HG02840 (cell line): ENCODE measurements at regions not wholly inside any gene's neighbourhood (a gene's known extent, or its start where the extent isn't known, plus 50 kb on each side); places are given as distances from the start of the nearest gene placed in this dataset.

Source experiments
- ATAC-seq: cut with Tn5 transposase; IDR thresholded peaks from one replicate; pipeline ENCODE4 v1.9.1; 2021; ENCODE audit warnings: mild to moderate bottlenecking, moderate library complexity, moderate number of reproducible peaks; ENCODE audit not compliant: unreplicated experiment, low FRiP score

DNA sequence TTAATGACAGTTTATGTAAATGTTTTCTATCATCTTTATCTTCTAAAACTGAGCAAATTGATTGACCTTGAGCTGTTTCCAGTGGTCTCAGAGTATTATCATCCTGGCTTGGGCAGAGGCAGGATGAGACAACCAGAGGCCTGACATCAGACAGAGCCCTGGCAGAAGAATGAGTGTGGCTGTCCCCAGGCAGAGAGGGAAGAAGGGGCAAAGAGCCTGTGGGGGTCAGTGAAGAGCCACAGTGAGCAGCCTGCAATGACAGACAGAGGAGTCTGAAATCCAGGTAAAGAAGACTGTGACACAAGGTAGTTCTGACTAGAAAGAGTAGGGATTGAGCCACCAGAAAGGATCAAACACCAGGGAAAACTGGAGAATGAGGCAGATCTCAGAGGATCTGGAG lies 182.4 kb upstream of the ARSJ start:
- ATAC-seq: no peak

- ATAC-seq: no peak
These were observed 183.6 kb upstream of the ARSJ start for GRCh38 chr4:114163051-114163450.

GRCh38 chr4:114173968-114174367 lies 194.5 kb upstream of the ARSJ start:
- ATAC-seq: no peak

GRCh38 chr4:114177628-114178027 lies 198.2 kb upstream of the ARSJ start:
- no peak for ATAC-seq

GRCh38 chr4:114178392-114178791 lies 198.9 kb upstream of the ARSJ start:
- no peak for ATAC-seq

DNA sequence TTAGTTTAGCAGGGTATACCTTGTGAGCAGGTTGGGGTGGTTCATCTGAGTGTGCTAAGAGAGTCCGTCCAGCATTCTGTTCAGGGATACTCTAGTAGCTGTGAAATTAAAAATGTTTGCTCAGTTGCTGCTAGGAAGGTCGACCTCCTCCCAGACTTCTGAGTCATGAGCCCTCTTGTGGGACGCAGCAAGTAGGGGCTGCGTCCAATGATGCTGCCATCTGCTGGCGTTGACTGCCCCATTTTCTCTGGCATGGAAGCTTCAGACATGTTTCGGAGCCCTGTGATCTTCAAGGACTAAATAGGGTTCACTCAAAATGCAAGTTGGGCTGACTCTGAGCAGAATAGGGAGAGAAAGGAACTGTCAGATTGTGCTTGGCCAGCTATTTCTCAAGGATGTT lies 201.0 kb upstream of the ARSJ start:
- ATAC-seq: no peak

DNA sequence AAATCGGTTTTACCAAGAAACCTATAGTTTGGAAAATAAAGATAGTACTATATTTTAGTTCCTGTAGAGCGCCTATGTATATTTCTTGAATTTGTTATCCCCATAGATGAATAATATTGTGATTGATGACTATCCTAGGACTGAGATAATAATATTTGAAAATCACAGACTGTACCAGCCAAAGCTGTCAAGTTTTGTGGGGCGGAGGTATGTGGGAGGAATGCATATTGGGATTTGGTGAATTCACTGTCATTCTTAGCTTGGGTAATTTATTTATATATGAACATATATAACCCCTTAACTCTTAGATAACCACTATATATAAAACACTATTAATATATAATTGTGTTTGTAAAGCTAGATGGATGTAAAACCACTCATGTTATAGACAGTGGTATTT lies 205.5 kb upstream of the ARSJ start:
- no peak for ATAC-seq

- ATAC-seq: no peak
These were observed 208.1 kb upstream of the ARSJ start for GRCh38 chr4:114187592-114187991.

DNA sequence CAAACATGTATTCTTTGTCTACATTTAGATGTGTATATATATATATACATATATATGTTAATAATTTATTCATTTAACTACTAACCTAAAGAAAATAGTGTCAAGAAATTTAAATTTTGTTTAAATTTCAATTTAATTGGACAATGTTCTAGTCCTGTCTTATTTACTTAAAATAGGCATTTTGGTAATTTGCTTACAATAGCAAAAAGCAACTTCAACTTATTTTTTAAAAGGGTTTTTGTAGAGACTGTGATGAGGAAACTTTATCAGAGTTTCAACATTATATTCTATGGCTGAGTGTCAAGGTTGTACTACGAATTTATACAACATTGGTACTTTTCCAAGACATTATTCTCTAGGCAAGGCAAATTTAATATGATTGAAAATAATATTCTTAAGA lies 212.0 kb upstream of the ARSJ start:
- ATAC-seq: no peak

- ATAC-seq: no peak
These were observed 213.4 kb upstream of the ARSJ start for GRCh38 chr4:114192854-114193253.

DNA sequence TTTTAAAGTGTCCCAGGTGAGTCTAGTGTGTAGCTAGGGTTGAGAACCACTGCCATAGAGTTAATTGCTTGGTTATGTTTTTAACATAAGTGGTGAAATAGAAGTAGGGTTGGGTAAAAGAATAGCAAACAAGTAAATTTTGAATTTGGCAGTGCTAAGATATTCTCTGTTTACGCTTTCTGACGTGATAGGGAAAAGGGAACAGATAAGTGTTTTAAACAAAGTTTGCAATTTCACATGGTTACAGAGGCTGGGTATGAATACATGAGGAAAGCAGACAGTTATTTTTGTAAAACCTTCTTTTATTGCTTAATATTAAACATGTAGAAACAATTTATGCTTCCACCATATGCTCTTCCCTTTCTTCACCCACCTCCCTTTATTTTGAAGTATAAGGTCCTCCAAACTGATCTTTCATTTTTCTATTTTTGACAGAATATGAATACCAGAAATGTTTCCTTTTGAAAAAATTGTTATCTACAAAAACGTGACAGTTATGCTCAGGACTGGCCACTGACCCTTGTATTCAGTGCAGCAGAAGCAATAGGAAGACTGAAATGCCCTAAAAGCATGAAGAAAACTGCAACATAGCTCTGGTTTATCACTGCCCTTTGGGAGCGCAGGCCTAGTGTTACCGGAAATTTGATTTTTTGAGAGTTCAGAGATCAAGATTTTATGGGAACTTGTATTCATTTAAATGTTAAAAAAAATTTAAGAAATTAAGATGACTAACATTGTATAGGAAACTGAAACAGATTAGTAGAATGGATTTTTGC lies 214.4 kb upstream of the ARSJ start:
- ATAC-seq: no peak

GRCh38 chr4:114196606-114197005 lies 217.2 kb upstream of the ARSJ start:
- ATAC-seq: no peak

DNA sequence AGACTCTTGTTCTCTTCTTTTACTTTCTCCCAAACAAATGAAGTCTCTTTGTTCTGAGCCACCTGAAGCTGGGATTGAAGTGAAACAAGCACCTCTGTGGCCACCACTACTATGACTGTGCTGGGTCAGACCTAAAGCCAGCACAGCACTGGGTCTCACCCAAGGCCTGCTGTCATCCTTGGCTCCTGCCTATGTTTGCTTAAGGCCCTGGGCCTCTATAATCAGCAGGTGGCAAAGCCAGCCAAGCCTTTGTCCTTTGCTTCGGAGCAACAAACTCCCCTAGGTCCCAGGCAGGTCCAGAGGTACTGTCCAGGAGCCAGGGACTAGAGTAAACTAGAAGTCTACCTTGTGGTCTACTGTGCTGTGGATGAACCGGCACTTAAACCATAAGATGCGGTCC lies 220.6 kb upstream of the ARSJ start:
- ATAC-seq: no peak

GRCh38 chr4:114205261-114205660 lies 225.8 kb upstream of the ARSJ start:
- ATAC-seq: no peak

- no peak for ATAC-seq
These were observed 229.2 kb upstream of the ARSJ start for GRCh38 chr4:114208574-114209151.

DNA sequence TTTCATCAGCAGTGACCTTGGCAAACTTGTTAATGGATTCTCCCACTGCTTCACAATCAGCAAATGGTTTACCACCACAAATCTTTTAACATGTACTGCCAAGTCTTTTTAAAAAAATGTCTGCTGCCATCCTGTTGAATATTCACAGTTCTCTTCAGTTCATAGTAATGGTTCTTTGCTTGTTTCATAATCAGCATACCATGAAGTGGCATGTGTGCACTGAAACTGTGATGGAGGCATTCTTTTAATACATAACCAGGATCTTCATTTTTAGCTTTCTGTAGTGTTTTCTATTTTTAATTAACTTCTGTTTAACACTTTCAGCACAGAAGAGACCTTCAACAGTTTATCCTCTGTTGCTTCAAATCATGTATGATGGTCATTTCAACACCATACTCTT lies 230.1 kb upstream of the ARSJ start:
- ATAC-seq: no peak

GRCh38 chr4:114211556-114211955 lies 232.1 kb upstream of the ARSJ start:
- no peak for ATAC-seq

DNA sequence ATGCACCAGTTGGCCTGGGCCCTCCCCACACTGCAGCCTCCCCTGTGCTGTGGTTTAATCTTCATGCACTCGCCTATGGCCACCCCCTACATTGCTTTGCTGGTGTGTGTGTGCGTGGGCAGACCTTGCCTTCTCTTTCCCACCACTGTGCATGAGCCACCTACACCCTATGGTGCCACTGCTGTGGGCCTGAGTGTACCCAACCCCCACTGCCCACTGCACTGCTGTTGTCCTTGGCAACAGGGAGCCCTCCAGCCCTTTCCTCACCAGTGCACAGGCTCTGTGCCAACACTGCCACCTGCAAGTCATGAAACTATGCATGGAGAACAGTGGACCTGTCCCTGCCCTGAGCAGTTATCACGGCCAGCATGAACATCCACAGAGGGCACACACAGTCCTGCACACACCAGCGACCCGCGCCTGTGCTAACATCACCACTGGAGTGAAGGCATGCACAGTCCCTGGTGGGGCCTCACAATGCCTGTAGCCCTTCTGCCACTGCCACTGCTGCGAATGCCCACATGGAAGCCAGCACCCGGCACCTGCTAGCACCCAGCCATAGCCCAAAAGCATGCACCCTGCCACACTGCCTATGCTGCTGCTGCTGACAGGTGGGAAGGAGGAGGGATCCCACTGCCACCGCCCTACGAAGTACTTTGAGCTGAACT lies 237.8 kb upstream of the ARSJ start:
- no peak for ATAC-seq

- ATAC-seq: no peak
These were observed 244.1 kb upstream of the ARSJ start for GRCh38 chr4:114223580-114223979.

DNA sequence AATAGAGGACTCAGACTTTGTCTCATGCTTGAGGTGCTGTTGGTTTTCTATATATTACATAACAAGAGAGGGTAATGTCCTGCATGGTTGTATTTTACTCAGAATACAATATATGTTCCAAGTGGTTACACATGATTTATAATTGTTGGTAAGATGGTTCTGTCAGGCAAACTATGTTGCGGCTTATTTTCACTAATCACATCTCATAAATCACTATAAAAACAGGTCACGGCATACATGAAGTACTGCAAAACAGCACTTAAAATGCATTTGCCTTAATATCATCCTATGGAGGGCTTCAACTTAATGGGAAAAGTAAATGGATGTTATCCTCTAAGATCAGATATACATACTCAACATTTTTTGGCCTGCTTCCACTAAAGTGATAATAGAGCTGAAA lies 246.0 kb upstream of the ARSJ start:
- ATAC-seq: no peak

DNA sequence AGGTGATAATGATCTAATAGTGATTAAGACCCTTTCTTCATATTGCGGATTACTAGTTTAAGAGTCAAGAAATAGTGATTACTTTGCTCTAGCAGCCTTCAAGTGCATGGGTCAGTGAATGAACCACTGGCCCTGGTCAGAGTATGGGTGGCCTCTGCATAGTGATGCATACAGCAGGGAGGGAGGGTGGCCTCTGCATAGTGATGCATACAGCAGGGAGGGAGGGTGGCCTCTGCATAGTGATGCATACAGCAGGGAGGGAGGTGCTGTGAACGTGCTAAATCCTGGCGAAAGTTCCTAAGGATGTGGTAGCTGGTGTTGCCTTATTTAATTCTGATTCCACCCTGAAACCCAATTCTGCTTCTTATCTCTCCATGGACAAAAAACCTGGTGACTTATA lies 246.7 kb upstream of the ARSJ start:
- no peak for ATAC-seq
